Glomerular visceral epithelial cell (primary cell): ENCODE measurements at regions not wholly inside any gene's neighbourhood (a gene's known extent, or its start where the extent isn't known, plus 50 kb on each side); places are given as distances from the start of the nearest gene placed in this dataset.
"Not testable (repeated sequence)": the region's sequence is repeated elsewhere in the genome, so short reads cannot be mapped to it uniquely, and the experiment has no call there.

Experiments
- DNase-seq: peaks from one replicate; pipeline ENCODE4 v3.0.0-alpha.2; 2016; ENCODE audit errors: extremely low spot score

- DNase-seq: no peak
Measured at GRCh38 chr5:136740228-136740627, 374.9 kb upstream of the TRPC7 start.

- not testable (repeated sequence) for DNase-seq
Measured at GRCh38 chr5:136739271-136739670, 373.9 kb upstream of the TRPC7 start.

GRCh38 chr5:136738829-136739228 is 373.5 kb upstream of the TRPC7 start:
- no peak for DNase-seq

- no peak for DNase-seq
Measured at GRCh38 chr5:136736021-136736420, 370.7 kb upstream of the TRPC7 start.

GRCh38 chr5:136735611-136736010 is 370.3 kb upstream of the TRPC7 start:
- not testable (repeated sequence) for DNase-seq

GRCh38 chr5:136734628-136735027 is 369.3 kb upstream of the TRPC7 start:
- no peak for DNase-seq

- DNase-seq: no peak
Measured at GRCh38 chr5:136732751-136733150, 367.4 kb upstream of the TRPC7 start.

GRCh38 chr5:136731241-136731900 is 366.0 kb upstream of the TRPC7 start:
- DNase-seq: no peak

- DNase-seq: no peak
Measured at GRCh38 chr5:136730426-136730825, 365.1 kb upstream of the TRPC7 start.

GRCh38 chr5:136729901-136730355 is 364.6 kb upstream of the TRPC7 start:
- DNase-seq: no peak

- no peak for DNase-seq
Measured at GRCh38 chr5:136726506-136726905, 361.2 kb upstream of the TRPC7 start.

- no peak for DNase-seq
Measured at GRCh38 chr5:136724161-136724560, 358.8 kb upstream of the TRPC7 start.

GRCh38 chr5:136722581-136722980 is 357.2 kb upstream of the TRPC7 start:
- DNase-seq: no peak

- no peak for DNase-seq
Measured at GRCh38 chr5:136722086-136722485, 356.7 kb upstream of the TRPC7 start.

- DNase-seq: no peak
Measured at GRCh38 chr5:136720674-136721073, 355.3 kb upstream of the TRPC7 start.

- DNase-seq: no peak
Measured at GRCh38 chr5:136717917-136718316, 352.6 kb upstream of the TRPC7 start.

- DNase-seq: no peak
Measured at GRCh38 chr5:136714286-136714685, 348.9 kb upstream of the TRPC7 start.

- DNase-seq: no peak
Measured at GRCh38 chr5:136712628-136713027, 347.3 kb upstream of the TRPC7 start.

GRCh38 chr5:136710834-136711233 is 345.5 kb upstream of the TRPC7 start:
- DNase-seq: no peak

GRCh38 chr5:136703706-136704105 is 338.4 kb upstream of the TRPC7 start:
- no peak for DNase-seq

GRCh38 chr5:136703036-136703435 is 337.7 kb upstream of the TRPC7 start:
- no peak for DNase-seq

GRCh38 chr5:136701191-136701590 is 335.8 kb upstream of the TRPC7 start:
- no peak for DNase-seq

GRCh38 chr5:136699651-136700050 is 334.3 kb upstream of the TRPC7 start:
- no peak for DNase-seq

GRCh38 chr5:136698970-136699369 is 333.6 kb upstream of the TRPC7 start:
- DNase-seq: no peak
